Left renal pelvis (tissue), 4 donors: ENCODE measurements at regions not wholly inside any gene's neighbourhood (a gene's known extent, or its start where the extent isn't known, plus 50 kb on each side); places are given as distances from the start of the nearest gene placed in this dataset.

Source experiments
- DNase-seq, 4 donors: peaks; one replicate each; pipeline ENCODE4 v3.0.0-alpha.2; 2013; ENCODE audit warnings: low read depth in 4 of 4, low spot score in 3 of 4

- DNase-seq: peak; percentile 38 to 59 (median 46)
These were observed 297.0 kb upstream of the ACTBL2 start for GRCh38 chr5:57779383-57780223.

- no peak for DNase-seq
These were observed 296.0 kb upstream of the ACTBL2 start for GRCh38 chr5:57778501-57779091.

GRCh38 chr5:57777174-57777581, 294.6 kb upstream of the ACTBL2 start:
- DNase-seq: no peak

- DNase-seq: no peak
These were observed 293.4 kb upstream of the ACTBL2 start for GRCh38 chr5:57776035-57776434.

- no peak for DNase-seq
These were observed 291.8 kb upstream of the ACTBL2 start for GRCh38 chr5:57774439-57774838.

GRCh38 chr5:57772512-57772911, 289.9 kb upstream of the ACTBL2 start:
- no peak for DNase-seq

- DNase-seq: no peak
These were observed 287.4 kb upstream of the ACTBL2 start for GRCh38 chr5:57770039-57770438.

GRCh38 chr5:57768745-57769144, 286.1 kb upstream of the ACTBL2 start:
- no peak for DNase-seq

- DNase-seq: no peak
These were observed 282.0 kb upstream of the ACTBL2 start for GRCh38 chr5:57764479-57765089.

- DNase-seq: no peak
These were observed 278.9 kb upstream of the ACTBL2 start for GRCh38 chr5:57761513-57761912.

- no peak for DNase-seq
These were observed 272.0 kb upstream of the ACTBL2 start for GRCh38 chr5:57754616-57755015.

- no peak for DNase-seq
These were observed 270.8 kb upstream of the ACTBL2 start for GRCh38 chr5:57753446-57753845.

GRCh38 chr5:57751710-57752109, 269.1 kb upstream of the ACTBL2 start:
- no peak for DNase-seq

- DNase-seq: no peak
These were observed 268.3 kb upstream of the ACTBL2 start for GRCh38 chr5:57750891-57751290.

- DNase-seq: no peak
These were observed 267.7 kb upstream of the ACTBL2 start for GRCh38 chr5:57750282-57750681.

- DNase-seq: no peak
These were observed 266.8 kb upstream of the ACTBL2 start for GRCh38 chr5:57749396-57749795.

GRCh38 chr5:57745700-57746651, 263.4 kb upstream of the ACTBL2 start:
- DNase-seq: peak in 1 of 4 donors; percentile 17

GRCh38 chr5:57745029-57745428, 262.4 kb upstream of the ACTBL2 start:
- DNase-seq: peak in 1 of 4 donors; percentile 5

- no peak for DNase-seq
These were observed 258.7 kb upstream of the ACTBL2 start for GRCh38 chr5:57741336-57741735.

- DNase-seq: no peak
These were observed 256.2 kb upstream of the ACTBL2 start for GRCh38 chr5:57738787-57739186.

GRCh38 chr5:57738301-57738700, 255.7 kb upstream of the ACTBL2 start:
- DNase-seq: no peak
